H9 (cell line): ENCODE measurements at regions not wholly inside any gene's neighbourhood (a gene's known extent, or its start where the extent isn't known, plus 50 kb on each side); places are given as distances from the start of the nearest gene placed in this dataset.

Experiments used
- DNase-seq: peaks from one replicate; pipeline ENCODE4 v3.0.0-alpha.2; 2017
- H2AFZ ChIP-seq: one replicate; pipeline ENCODE4 v1.6.1; 2013; ENCODE audit warnings: mild to moderate bottlenecking, low read length, control low read depth, moderate library complexity
- H2AK5ac ChIP-seq: 2 replicates; pipeline ENCODE4 v1.6.1; 2013; ENCODE audit warnings: low read length, control low read depth, mixed read lengths; ENCODE audit not compliant: insufficient read length
- H2BK120ac ChIP-seq: one replicate; pipeline ENCODE4 v1.6.1; 2013; ENCODE audit warnings: low read depth, mild to moderate bottlenecking, low read length, control low read depth, inconsistent platforms; ENCODE audit not compliant: poor library complexity, severe bottlenecking
- H2BK12ac ChIP-seq: 2 replicates; pipeline ENCODE4 v1.6.1; 2013; ENCODE audit warnings: low read length, control low read depth, mixed read lengths, low read depth; ENCODE audit not compliant: insufficient read length
- H2BK15ac ChIP-seq: 2 replicates; pipeline ENCODE4 v1.6.1; 2013; ENCODE audit warnings: low read depth, low read length, control low read depth
- H2BK20ac ChIP-seq: one replicate; pipeline ENCODE4 v1.6.1; 2013; ENCODE audit warnings: low read depth, mild to moderate bottlenecking, low read length, control low read depth, inconsistent platforms; ENCODE audit not compliant: poor library complexity, severe bottlenecking
- H2BK5ac ChIP-seq: 2 replicates; pipeline ENCODE4 v1.6.1; 2013; ENCODE audit warnings: low read length, control low read depth, mixed read lengths; ENCODE audit not compliant: insufficient read length
- H3K14ac ChIP-seq: 2 replicates; pipeline ENCODE4 v1.6.1; 2013; ENCODE audit warnings: low read length, control low read depth; ENCODE audit not compliant: insufficient read depth
- H3K18ac ChIP-seq: 2 replicates; pipeline ENCODE4 v1.6.1; 2013; ENCODE audit warnings: low read depth, mild to moderate bottlenecking, mixed read lengths, low read length, control low read depth; ENCODE audit not compliant: insufficient read length
- H3K23ac ChIP-seq: 2 replicates; pipeline ENCODE4 v1.6.1; 2013; ENCODE audit warnings: low read length, control low read depth, mixed read lengths, low read depth; ENCODE audit not compliant: insufficient read length
- H3K23me2 ChIP-seq: 2 replicates; pipeline ENCODE4 v1.6.1; 2013; ENCODE audit warnings: low read depth, mild to moderate bottlenecking, mixed read lengths, low read length, control low read depth; ENCODE audit not compliant: insufficient read length, poor library complexity, severe bottlenecking
- H3K27ac ChIP-seq: 2 replicates; pipeline ENCODE4 v1.5.1; 2013; ENCODE audit warnings: low read length, control low read depth, mixed read lengths, low read depth; ENCODE audit not compliant: insufficient read length
- H3K27me3 ChIP-seq: 2 replicates; pipeline ENCODE4 v1.6.1; 2013; ENCODE audit warnings: low read length, control low read depth, inconsistent platforms; ENCODE audit not compliant: insufficient read depth
- H3K4ac ChIP-seq: 2 replicates; pipeline ENCODE4 v1.6.1; 2013; ENCODE audit warnings: low read depth, mild to moderate bottlenecking, control low read depth, inconsistent platforms, low read length, moderate library complexity
- H3K4me1 ChIP-seq: 2 replicates; pipeline ENCODE4 v1.6.1; 2013; ENCODE audit warnings: low read length, control low read depth, inconsistent platforms; ENCODE audit not compliant: insufficient read depth
- H3K4me2 ChIP-seq: 2 replicates; pipeline ENCODE4 v1.6.1; 2013; ENCODE audit warnings: low read length, control low read depth, mixed read lengths; ENCODE audit not compliant: insufficient read length, insufficient read depth
- H3K56ac ChIP-seq: 2 replicates; pipeline ENCODE4 v1.6.1; 2013; ENCODE audit warnings: low read depth, mild to moderate bottlenecking, mixed read lengths, low read length, control low read depth; ENCODE audit not compliant: insufficient read length
- H3K79me1 ChIP-seq: 2 replicates; pipeline ENCODE4 v1.6.1; 2013; ENCODE audit warnings: low read depth, mild to moderate bottlenecking, moderate library complexity, low read length, control low read depth, inconsistent platforms; ENCODE audit not compliant: insufficient read depth, poor library complexity, severe bottlenecking
- H3K79me2 ChIP-seq: 2 replicates; pipeline ENCODE4 v1.6.1; 2013; ENCODE audit warnings: low read length, control low read depth, inconsistent platforms; ENCODE audit not compliant: insufficient read depth
- H3K9ac ChIP-seq: 2 replicates; pipeline ENCODE4 v1.6.1; 2013; ENCODE audit warnings: low read length, control low read depth, mixed read lengths; ENCODE audit not compliant: insufficient read length; ENCODE audit errors: extremely low read depth
- H3K9me3 ChIP-seq: one replicate; pipeline ENCODE4 v1.6.1; 2013; ENCODE audit warnings: low read depth, low read length, inconsistent platforms; ENCODE audit not compliant: control insufficient read depth
- H3T11ph ChIP-seq: one replicate; pipeline ENCODE4 v1.6.1; 2013; ENCODE audit warnings: mild to moderate bottlenecking, low read length, control low read depth, inconsistent platforms
- H4K20me1 ChIP-seq: one replicate; pipeline ENCODE4 v1.6.1; 2013; ENCODE audit not compliant: control insufficient read depth, insufficient read length, insufficient read depth
- H4K5ac ChIP-seq: 2 replicates; pipeline ENCODE4 v1.6.1; 2013; ENCODE audit warnings: low read depth, mild to moderate bottlenecking, mixed read lengths, low read length, control low read depth; ENCODE audit not compliant: insufficient read length
- H4K8ac ChIP-seq: replicated peaks from 2 replicates; pipeline ENCODE4 v1.6.1; 2013; ENCODE audit warnings: low read length, control low read depth, mixed read lengths, low read depth; ENCODE audit not compliant: insufficient read length
- H4K91ac ChIP-seq: 2 replicates; pipeline ENCODE4 v1.6.1; 2013; ENCODE audit warnings: low read depth, mild to moderate bottlenecking, moderate library complexity, mixed read lengths, low read length, control low read depth; ENCODE audit not compliant: insufficient read length
- H3K27ac Mint-ChIP-seq, 3 experiments: 2 replicates in 2 of 3; 3 replicates in 1 of 3; pipeline ENCODE4 v1.8.0; 2020 to 2021; ENCODE audit warnings: mixed read lengths in 3 of 3, mild to moderate bottlenecking in 1 of 3, moderate library complexity in 1 of 3
- H3K27me3 Mint-ChIP-seq: 2 replicates; pipeline ENCODE4 v1.8.0; 2021; ENCODE audit warnings: low read depth, mild to moderate bottlenecking, moderate library complexity, mixed read lengths
- H3K36me3 Mint-ChIP-seq, 3 experiments: 2 replicates in 2 of 3; 3 replicates in 1 of 3; pipeline ENCODE4 v1.8.0; 2020 to 2021; ENCODE audit warnings: low read depth in 3 of 3, mixed read lengths in 3 of 3; ENCODE audit not compliant: insufficient read depth in 1 of 3
- H3K4me1 Mint-ChIP-seq, 2 experiments: 2 replicates each; pipeline ENCODE4 v1.8.0; 2020; ENCODE audit warnings: mixed read lengths in 2 of 2
- H3K4me3 Mint-ChIP-seq, 2 experiments: 2 replicates in 1 of 2; 3 replicates in 1 of 2; pipeline ENCODE4 v1.8.0; 2020 to 2021; ENCODE audit warnings: mild to moderate bottlenecking in 2 of 2, mixed read lengths in 2 of 2, moderate library complexity in 1 of 2
- H3K9me3 Mint-ChIP-seq, 2 experiments: 2 replicates in 1 of 2; 3 replicates in 1 of 2; pipeline ENCODE4 v1.8.0; 2020; ENCODE audit warnings: mild to moderate bottlenecking in 2 of 2, mixed read lengths in 2 of 2, moderate library complexity in 1 of 2
- CTCF ChIP-seq: fragments of 200-600 bp; sonication (generic); conservative IDR thresholded peaks from 3 replicates; pipeline ENCODE4 v1.8.0; 2021; ENCODE audit warnings: antibody characterized with exemption, mild to moderate bottlenecking
- WGBS: extraction: QIAGEN DNeasy Blood & Tissue Kit; methylation state at CpG from one replicate; pipeline ENCODE4 v1.1.7; 2013; ENCODE audit warnings: missing lambda C conversion rate, low lambda C conversion rate, mixed read lengths; ENCODE audit not compliant: insufficient read length; ENCODE audit errors: extremely low coverage; 5-methylcytosine and 5-hydroxymethylcytosine counted together

GRCh38 chr2:236745420-236746210 lies 176.0 kb downstream of the ACKR3 start:
- Mint-ChIP-seq H3K27me3 (peaks cover 3% of the 10 kb centered on the region), H3K4me3 (no peak overlapping the region), H3K9me3 (peaks cover 0 to 3% of the 10 kb centered on the region in 2 experiments; a peak in 1 of 5 replicates), H3K36me3 (no peaks in the 10 kb centered on the region; a peak in 2 of 7 replicates), H3K4me1 (peaks cover 29 to 38% of the 10 kb centered on the region in 2 experiments), H3K27ac (no peak overlapping the region; a peak in 1 of 7 replicates)
- WGBS, result no CpG with 5 or more reads among the region's 5 CpGs
- Histone ChIP-seq H2BK12ac (no peak overlapping the region), H3K9ac (no peak overlapping the region), H3K4ac (no peak overlapping the region), H4K5ac (no peak overlapping the region), H3K23me2 (no peaks in the 10 kb centered on the region), H2BK120ac (no peak overlapping the region), H4K20me1 (no peaks in the 10 kb centered on the region), H3K23ac (no peak overlapping the region), H2AFZ (no peak overlapping the region), H3K4me1 (no peaks in the 10 kb centered on the region), H3K79me2 (no peaks in the 10 kb centered on the region), H3K27ac (no peak overlapping the region), H3K4me2 (no peak overlapping the region), H4K8ac (no peak overlapping the region), H4K91ac (no peak overlapping the region), H2BK15ac (no peak overlapping the region), H2BK5ac (no peak overlapping the region), H3K27me3 (no peaks in the 10 kb centered on the region), H3K56ac (no peak overlapping the region), H3T11ph (no peak overlapping the region), H2AK5ac (no peak overlapping the region), H2BK20ac (no peak overlapping the region), H3K14ac (no peak overlapping the region), H3K18ac (no peak overlapping the region), H3K9me3 (no peaks in the 10 kb centered on the region), H3K79me1 (no peaks in the 10 kb centered on the region)
- no peak for TF ChIP-seq CTCF
- DNase-seq, result no peak
